Caco-2 (cell line): ENCODE measurements at regions not wholly inside any gene's neighbourhood (a gene's known extent, or its start where the extent isn't known, plus 50 kb on each side); places are given as distances from the start of the nearest gene placed in this dataset.
"Not testable (repeated sequence)": the region's sequence is repeated elsewhere in the genome, so short reads cannot be mapped to it uniquely, and the experiment has no call there.

Experiments
- BruUV-seq: library from RNA; stranded (reverse); fragments of 400-500 nt; replicated peaks from 2 replicates; lab custom pipeline; 2021; lab: Mats Ljungman, UMichigan
- CTCF ChIA-PET: fragments of 300-600 bp; sonication (Branson Sonifier 250); formaldehyde crosslinking; loops from one replicate; lab custom pipeline; 2022; ENCODE audit warnings: antibody characterized with exemption; lab: Charles Lee
- POLR2A ChIA-PET: fragments of 300-600 bp; sonication (Branson Sonifier 250); formaldehyde crosslinking; loops from one replicate; lab custom pipeline; 2022; ENCODE audit warnings: antibody characterized with exemption; lab: Charles Lee
- DNase-seq, 2 experiments: peaks; one replicate each; pipeline versions ENCODE4 v3.0.0 to v3.0.0-alpha.2; 2020 to 2022
- H3K27me3 ChIP-seq: replicated peaks from 2 replicates; pipeline ENCODE4 v1.6.0; 2011; ENCODE audit warnings: low read length; ENCODE audit not compliant: control insufficient read depth, insufficient read depth
- H3K36me3 ChIP-seq: 2 replicates; pipeline ENCODE4 v1.5.1; 2011; ENCODE audit warnings: low read length; ENCODE audit not compliant: control insufficient read depth, insufficient read depth
- H3K4me1 ChIP-seq: fragments of 250-450 bp; sonication (Bioruptor Pico); 2 replicates; pipeline ENCODE4 v1.5.1; 2020; ENCODE audit warnings: mild to moderate bottlenecking
- H3K4me3 ChIP-seq: 2 replicates; pipeline ENCODE4 v1.5.1; 2011; ENCODE audit warnings: low read depth, mild to moderate bottlenecking, control low read depth, low read length
- H3K9me3 ChIP-seq: fragments of 250-450 bp; sonication (Bioruptor Pico); 2 replicates; pipeline ENCODE4 v1.5.1; 2020; ENCODE audit warnings: mild to moderate bottlenecking, moderate library complexity
- H3K27ac Mint-ChIP-seq: one replicate; pipeline ENCODE4 v1.8.0; 2022; ENCODE audit warnings: mixed read lengths; ENCODE audit not compliant: unreplicated experiment
- H3K27me3 Mint-ChIP-seq: one replicate; pipeline ENCODE4 v1.8.0; 2022; ENCODE audit warnings: mixed read lengths; ENCODE audit not compliant: insufficient read depth, unreplicated experiment
- H3K36me3 Mint-ChIP-seq: one replicate; pipeline ENCODE4 v1.8.0; 2022; ENCODE audit warnings: mild to moderate bottlenecking, mixed read lengths; ENCODE audit not compliant: insufficient read depth, unreplicated experiment
- H3K4me1 Mint-ChIP-seq: one replicate; pipeline ENCODE4 v1.8.0; 2022; ENCODE audit warnings: low read depth, mixed read lengths; ENCODE audit not compliant: unreplicated experiment
- H3K4me3 Mint-ChIP-seq: one replicate; pipeline ENCODE4 v1.8.0; 2022; ENCODE audit warnings: mild to moderate bottlenecking, moderate library complexity, mixed read lengths; ENCODE audit not compliant: unreplicated experiment
- H3K9me3 Mint-ChIP-seq: one replicate; pipeline ENCODE4 v1.8.0; 2022; ENCODE audit warnings: mixed read lengths; ENCODE audit not compliant: unreplicated experiment
- CTCF ChIP-seq, 2 experiments: fragments of 200-600 bp in 1 of 2; IDR thresholded peaks; 1 replicate in 1 of 2; 2 replicates in 1 of 2; pipeline versions ENCODE4 v1.5.1 to v1.8.0; 2011 to 2022; ENCODE audit warnings: antibody characterized with exemption in 1 of 2, control low read depth in 1 of 2, inconsistent platforms in 1 of 2, low read depth in 1 of 2, low read length in 1 of 2, mild to moderate bottlenecking in 1 of 2, moderate library complexity in 1 of 2; ENCODE audit not compliant: insufficient read depth in 1 of 2, severe bottlenecking in 1 of 2, unreplicated experiment in 1 of 2
- intact Hi-C: fragments of 100-400 bp; cut with micrococcal nuclease; formaldehyde crosslinking; loops from one replicate; pipeline ENCODE4 v1.10.0; 2022; ENCODE audit not compliant: unreplicated experiment

DNA sequence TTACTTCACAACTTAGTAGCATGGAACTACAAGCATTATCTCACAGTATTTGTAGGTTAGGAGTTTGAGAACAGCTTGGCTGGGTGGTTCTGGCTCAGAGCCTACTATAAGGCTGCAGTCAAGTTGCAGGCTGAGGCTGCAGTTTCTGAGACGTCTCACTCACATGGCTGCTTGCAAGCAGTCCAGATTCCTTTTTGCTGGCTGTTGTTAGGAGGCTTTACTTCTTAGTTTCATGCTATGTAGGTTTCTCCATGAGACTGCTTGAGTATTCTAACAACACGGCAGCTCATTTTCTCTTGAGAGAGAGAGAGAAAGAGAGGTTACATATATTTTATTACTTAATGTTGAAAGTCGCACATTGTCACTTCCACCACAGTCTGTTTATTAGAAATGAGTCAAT is 1073.9 kb downstream of the NXPH1 start:
- no peak overlapping the region for H3K27ac Mint-ChIP-seq

GRCh38 chr7:9516662-9517061 is 1083.3 kb downstream of the NXPH1 start:
- no peak overlapping the region for H3K27ac Mint-ChIP-seq
- no peak for DNase-seq
- no peaks in the 10 kb centered on the region for H3K9me3 Mint-ChIP-seq
- H3K9me3 ChIP-seq, result no peaks in the 10 kb centered on the region
- no peaks in the 10 kb centered on the region for H3K4me1 Mint-ChIP-seq
- no peaks in the 10 kb centered on the region for H3K36me3 ChIP-seq
- no TSS peak for BruUV-seq
- H3K27me3 Mint-ChIP-seq, result no peaks in the 10 kb centered on the region
- no peaks in the 10 kb centered on the region for H3K4me1 ChIP-seq
- POLR2A ChIA-PET, result no interaction called here
- H3K4me3 Mint-ChIP-seq, result no peak overlapping the region
- no peaks in the 10 kb centered on the region for H3K36me3 Mint-ChIP-seq
- H3K4me3 ChIP-seq, result no peak overlapping the region
- CTCF ChIA-PET, result no interaction called here
- intact Hi-C loops, result no loop called here
- TF ChIP-seq CTCF (IDR thresholded peaks at IDR 0.05; ENCODE audit: insufficient read depth in 1 of 2, low read depth in 1 of 2, low read length in 1 of 2, severe bottlenecking in 1 of 2, unreplicated experiment in 1 of 2), result no peak
- H3K27me3 ChIP-seq, result no peaks in the 10 kb centered on the region

More for the DNA sequence above, 1073.9 kb downstream of the NXPH1 start:
- Mint-ChIP-seq H3K27me3 (no peaks in the 10 kb centered on the region), H3K9me3 (no peaks in the 10 kb centered on the region), H3K4me3 (no peak overlapping the region), H3K4me1 (no peaks in the 10 kb centered on the region), H3K36me3 (no peaks in the 10 kb centered on the region)
- Histone ChIP-seq H3K27me3 (no peaks in the 10 kb centered on the region), H3K36me3 (no peaks in the 10 kb centered on the region), H3K4me3 (no peak overlapping the region), H3K9me3 (no peaks in the 10 kb centered on the region), H3K4me1 (no peaks in the 10 kb centered on the region)
- ChIA-PET POLR2A (no interaction called here), CTCF (no interaction called here)
- DNase-seq, result no peak
- intact Hi-C loops, result no loop called here
- no TSS peak for BruUV-seq
- no peak for TF ChIP-seq CTCF (IDR thresholded peaks at IDR 0.05; ENCODE audit: insufficient read depth in 1 of 2, low read depth in 1 of 2, low read length in 1 of 2, severe bottlenecking in 1 of 2, unreplicated experiment in 1 of 2)

DNA sequence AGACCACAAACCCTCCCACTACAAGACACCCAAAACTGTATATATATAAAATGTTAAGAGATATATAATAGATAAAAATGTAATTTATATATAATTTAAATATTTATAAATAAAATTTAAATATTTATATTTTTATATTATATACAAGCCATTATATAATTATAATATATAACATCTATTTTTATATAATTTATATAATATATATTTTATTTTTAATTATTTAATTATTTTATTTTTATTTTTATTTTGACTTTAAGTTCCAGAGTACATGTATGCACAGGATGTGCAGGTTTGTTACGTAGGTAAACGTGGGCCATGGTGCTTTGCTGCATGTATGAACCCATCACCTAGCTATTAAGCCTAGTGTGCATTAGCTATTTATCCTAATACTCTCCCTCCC is 1090.2 kb downstream of the NXPH1 start:
- no peak overlapping the region for H3K4me3 Mint-ChIP-seq

DNA sequence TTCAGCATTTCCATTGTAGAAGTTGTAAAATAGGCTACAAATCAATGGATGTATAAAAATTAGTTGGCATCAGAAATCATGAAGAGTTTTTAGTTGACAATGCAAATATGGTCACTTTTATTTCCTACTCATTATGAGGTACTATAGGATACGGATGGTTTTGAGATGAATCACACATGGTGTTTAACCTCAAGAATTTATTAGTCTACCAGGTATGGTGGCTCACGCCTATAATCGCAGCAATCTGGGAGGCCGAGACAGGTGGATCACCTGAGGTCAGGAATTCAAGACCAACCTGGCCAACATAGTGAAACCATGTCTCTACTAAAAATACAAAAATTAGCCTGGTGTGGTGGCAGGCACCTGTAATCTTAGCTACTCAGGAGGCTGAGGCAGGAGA is 1119.0 kb downstream of the NXPH1 start:
- H3K4me1 ChIP-seq, H3K4me3 ChIP-seq, CTCF ChIA-PET, H3K36me3 Mint-ChIP-seq, H3K9me3 ChIP-seq, H3K36me3 ChIP-seq, BruUV-seq, H3K4me1 Mint-ChIP-seq, H3K27me3 Mint-ChIP-seq, intact Hi-C loops, H3K9me3 Mint-ChIP-seq, DNase-seq, H3K4me3 Mint-ChIP-seq, H3K27me3 ChIP-seq, POLR2A ChIA-PET, H3K27ac Mint-ChIP-seq: not testable (repeated sequence)

More for the DNA sequence above, 1090.2 kb downstream of the NXPH1 start:
- ChIA-PET CTCF (no interaction called here), POLR2A (no interaction called here)
- TF ChIP-seq CTCF (IDR thresholded peaks at IDR 0.05; ENCODE audit: insufficient read depth in 1 of 2, low read depth in 1 of 2, low read length in 1 of 2, severe bottlenecking in 1 of 2, unreplicated experiment in 1 of 2), result no peak
- H3K9me3 ChIP-seq, result no peaks in the 10 kb centered on the region
- Mint-ChIP-seq H3K36me3 (no peaks in the 10 kb centered on the region), H3K4me1 (no peaks in the 10 kb centered on the region), H3K9me3 (no peaks in the 10 kb centered on the region), H3K27me3 (no peaks in the 10 kb centered on the region), H3K27ac (no peak overlapping the region)
- no TSS peak for BruUV-seq
- intact Hi-C loops, result no loop called here
- H3K27me3 ChIP-seq, result no peaks in the 10 kb centered on the region
- H3K4me3 ChIP-seq, result no peak overlapping the region
- no peak for DNase-seq
- no peaks in the 10 kb centered on the region for H3K36me3 ChIP-seq
- H3K4me1 ChIP-seq, result no peaks in the 10 kb centered on the region
